ENCODE measurements at regions not wholly inside any gene's neighbourhood (a gene's known extent, or its start where the extent isn't known, plus 50 kb on each side); places are given as distances from the start of the nearest gene placed in this dataset.
"Not testable (repeated sequence)": the region's sequence is repeated elsewhere in the genome, so short reads cannot be mapped to it uniquely, and the experiment has no call there.

GRCh38 chr21:27390384-27390783 is 423.5 kb upstream of the ADAMTS5 start:
- no peak for DNase-seq (ENCODE audit: extremely low read depth in 1 of 2, low read depth in 1 of 2)

GRCh38 chr21:27388825-27389224 is 421.9 kb upstream of the ADAMTS5 start:
- no peak for DNase-seq (ENCODE audit: extremely low read depth in 1 of 2, low read depth in 1 of 2)

- DNase-seq (ENCODE audit: extremely low read depth in 1 of 2, low read depth in 1 of 2), result no peak
Measured at GRCh38 chr21:27382404-27382803, 415.5 kb upstream of the ADAMTS5 start.

GRCh38 chr21:27380303-27380702 is 413.4 kb upstream of the ADAMTS5 start:
- no peak for DNase-seq (ENCODE audit: extremely low read depth in 1 of 2, low read depth in 1 of 2)

GRCh38 chr21:27379354-27379753 is 412.5 kb upstream of the ADAMTS5 start:
- DNase-seq (ENCODE audit: extremely low read depth in 1 of 2, low read depth in 1 of 2), result no peak

- no peak for DNase-seq (ENCODE audit: extremely low read depth in 1 of 2, low read depth in 1 of 2)
Measured at GRCh38 chr21:27372381-27372780, 405.5 kb upstream of the ADAMTS5 start.

- DNase-seq (ENCODE audit: extremely low read depth in 1 of 2, low read depth in 1 of 2), result no peak
Measured at GRCh38 chr21:27371975-27372331, 405.1 kb upstream of the ADAMTS5 start.

GRCh38 chr21:27371115-27371974 is 404.5 kb upstream of the ADAMTS5 start:
- no peak for DNase-seq (ENCODE audit: extremely low read depth in 1 of 2, low read depth in 1 of 2)

GRCh38 chr21:27369978-27370571 is 403.2 kb upstream of the ADAMTS5 start:
- no peak for DNase-seq (ENCODE audit: extremely low read depth in 1 of 2, low read depth in 1 of 2)

GRCh38 chr21:27369234-27369633 is 402.3 kb upstream of the ADAMTS5 start:
- DNase-seq (ENCODE audit: extremely low read depth in 1 of 2, low read depth in 1 of 2), result no peak

GRCh38 chr21:27366646-27367235 is 399.9 kb upstream of the ADAMTS5 start:
- DNase-seq (ENCODE audit: extremely low read depth in 1 of 2, low read depth in 1 of 2), result no peak

- DNase-seq (ENCODE audit: extremely low read depth in 1 of 2, low read depth in 1 of 2), result no peak
Measured at GRCh38 chr21:27366036-27366435, 399.1 kb upstream of the ADAMTS5 start.

- no peak for DNase-seq (ENCODE audit: extremely low read depth in 1 of 2, low read depth in 1 of 2)
Measured at GRCh38 chr21:27365394-27365793, 398.5 kb upstream of the ADAMTS5 start.

GRCh38 chr21:27363719-27364477 is 397.0 kb upstream of the ADAMTS5 start:
- no peak for DNase-seq (ENCODE audit: extremely low read depth in 1 of 2, low read depth in 1 of 2)

GRCh38 chr21:27362249-27362648 is 395.4 kb upstream of the ADAMTS5 start:
- no peak for DNase-seq (ENCODE audit: extremely low read depth in 1 of 2, low read depth in 1 of 2)

GRCh38 chr21:27359141-27359540 is 392.3 kb upstream of the ADAMTS5 start:
- DNase-seq (ENCODE audit: extremely low read depth in 1 of 2, low read depth in 1 of 2), result no peak

- no peak for DNase-seq (ENCODE audit: extremely low read depth in 1 of 2, low read depth in 1 of 2)
Measured at GRCh38 chr21:27352885-27353284, 386.0 kb upstream of the ADAMTS5 start.

GRCh38 chr21:27346041-27346448 is 379.2 kb upstream of the ADAMTS5 start:
- DNase-seq (ENCODE audit: extremely low read depth in 1 of 2, low read depth in 1 of 2), result no peak

- no peak for DNase-seq (ENCODE audit: extremely low read depth in 1 of 2, low read depth in 1 of 2)
Measured at GRCh38 chr21:27339902-27340301, 373.0 kb upstream of the ADAMTS5 start.

- not testable (repeated sequence) for DNase-seq (ENCODE audit: extremely low read depth in 1 of 2, low read depth in 1 of 2)
Measured at GRCh38 chr21:27338007-27338406, 371.1 kb upstream of the ADAMTS5 start.

- DNase-seq (ENCODE audit: extremely low read depth in 1 of 2, low read depth in 1 of 2), result no peak
Measured at GRCh38 chr21:27333096-27333495, 366.2 kb upstream of the ADAMTS5 start.
